ENCODE measurements at regions not wholly inside any gene's neighbourhood (a gene's known extent, or its start where the extent isn't known, plus 50 kb on each side); places are given as distances from the start of the nearest gene placed in this dataset.

DNA sequence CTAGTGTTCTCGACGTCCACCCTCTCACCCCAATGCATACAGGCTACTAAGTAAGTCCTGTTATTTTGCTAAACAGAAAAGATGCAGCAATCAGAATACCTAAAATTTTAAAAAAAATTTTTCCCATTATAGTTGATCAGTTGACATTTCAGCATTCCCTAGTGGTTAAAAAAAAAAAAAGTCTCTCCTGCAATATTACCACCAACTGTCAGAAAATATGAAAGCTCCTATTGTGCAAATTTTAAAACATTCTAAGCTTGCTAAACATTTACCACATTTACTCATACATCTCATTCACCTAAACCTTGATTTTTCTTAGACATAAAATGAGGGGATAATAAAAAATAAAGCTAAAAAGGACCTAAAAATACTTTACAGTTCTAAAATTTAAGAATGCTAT, 165.6 kb downstream of the AVL9 start:
- no peak overlapping the region for H3K9ac ChIP-seq
- no peaks in the 10 kb centered on the region for H3K9me2 ChIP-seq
- no peak overlapping the region for H2AFZ ChIP-seq (ENCODE audit: low read depth)
- H3K27me3 ChIP-seq (ENCODE audit: insufficient read depth): no peaks in the 10 kb centered on the region
- no peaks in the 10 kb centered on the region for H3K79me2 ChIP-seq (ENCODE audit: insufficient read depth)
- no peak for TF ChIP-seq GABPA (IDR thresholded peaks at IDR 0.05; ENCODE audit: low read depth)
- no peak overlapping the region for H3K4me3 ChIP-seq (ENCODE audit: low read depth in 2 of 2, low read length in 1 of 2)
- WGBS (ENCODE audit: low lambda C conversion rate): 55% methylated on average over 2 of the region's 2 CpGs
- POLR2A ChIA-PET: no interaction called here
- peaks cover 0 to 6% of the 10 kb centered on the region in 2 experiments for H3K36me3 ChIP-seq (replicated peaks in 1 of 2; ENCODE audit: control insufficient read depth in 1 of 2, insufficient read depth in 2 of 2, low read length in 1 of 2)
- H3K9me3 ChIP-seq: no peaks in the 10 kb centered on the region
- CTCF ChIA-PET: no interaction called here
- H3K4me2 ChIP-seq: no peak overlapping the region
- no peaks in the 10 kb centered on the region; a peak in 2 of 4 replicates for H3K4me1 ChIP-seq (ENCODE audit: control insufficient read depth in 1 of 2, insufficient read depth in 2 of 2, low read depth in 1 of 2, low read length in 1 of 2)
- no peak for DNase-seq
- H3K27ac ChIP-seq (ENCODE audit: low read depth in 2 of 2, low read length in 1 of 2): no peak overlapping the region
- no peaks in the 10 kb centered on the region for H3F3A ChIP-seq (replicated peaks; ENCODE audit: insufficient read depth)
- H4K20me1 ChIP-seq (ENCODE audit: insufficient read depth): no peaks in the 10 kb centered on the region

- no peaks in the 10 kb centered on the region for H3K9me2 ChIP-seq
- no peaks in the 10 kb centered on the region for H3K9me3 ChIP-seq
- no peak for DNase-seq
- H3K4me1 ChIP-seq (ENCODE audit: control insufficient read depth in 1 of 2, insufficient read depth in 2 of 2, low read depth in 1 of 2, low read length in 1 of 2): no peaks in the 10 kb centered on the region; a peak in 2 of 4 replicates
- H4K20me1 ChIP-seq (ENCODE audit: insufficient read depth): no peaks in the 10 kb centered on the region
- no peaks in the 10 kb centered on the region for H3K79me2 ChIP-seq (ENCODE audit: insufficient read depth)
- no peaks in the 10 kb centered on the region for H3K27me3 ChIP-seq (ENCODE audit: insufficient read depth)
- H2AFZ ChIP-seq (ENCODE audit: low read depth): no peak overlapping the region
- POLR2A ChIA-PET: no interaction called here
- H3K36me3 ChIP-seq (replicated peaks in 1 of 2; ENCODE audit: control insufficient read depth in 1 of 2, insufficient read depth in 2 of 2, low read length in 1 of 2): no peaks in the 10 kb centered on the region
- no peak overlapping the region for H3K4me3 ChIP-seq (ENCODE audit: low read depth in 2 of 2, low read length in 1 of 2)
- CTCF ChIA-PET: no interaction called here
- H3K9ac ChIP-seq: no peak overlapping the region
- no peaks in the 10 kb centered on the region for H3F3A ChIP-seq (replicated peaks; ENCODE audit: insufficient read depth)
- H3K27ac ChIP-seq (ENCODE audit: low read depth in 2 of 2, low read length in 1 of 2): no peak overlapping the region
- 91% methylated on average over 9 of the region's 9 CpGs for WGBS (ENCODE audit: low lambda C conversion rate)
- H3K4me2 ChIP-seq: no peak overlapping the region
- TF ChIP-seq, protein P1, sequence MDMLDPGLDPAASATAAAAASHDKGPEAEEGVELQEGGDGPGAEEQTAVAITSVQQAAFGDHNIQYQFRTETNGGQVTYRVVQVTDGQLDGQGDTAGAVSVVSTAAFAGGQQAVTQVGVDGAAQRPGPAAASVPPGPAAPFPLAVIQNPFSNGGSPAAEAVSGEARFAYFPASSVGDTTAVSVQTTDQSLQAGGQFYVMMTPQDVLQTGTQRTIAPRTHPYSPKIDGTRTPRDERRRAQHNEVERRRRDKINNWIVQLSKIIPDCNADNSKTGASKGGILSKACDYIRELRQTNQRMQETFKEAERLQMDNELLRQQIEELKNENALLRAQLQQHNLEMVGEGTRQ (IDR thresholded peaks at IDR 0.05; ENCODE audit: borderline replicate concordance, low read depth, low read length): no peak
- TF ChIP-seq JUND (IDR thresholded peaks at IDR 0.05) (no peak), RCOR1 (IDR thresholded peaks at IDR 0.05; ENCODE audit: low read length) (no peak), RAD21 (IDR thresholded peaks at IDR 0.05; ENCODE audit: low read length) (no peak), NRF1 (IDR thresholded peaks at IDR 0.05; ENCODE audit: low read depth, low read length) (no peak)
Measured at GRCh38 chr7:32659853-32660252, 164.6 kb downstream of the AVL9 start.

GRCh38 chr7:32658467-32658869, 163.2 kb downstream of the AVL9 start:
- ChIA-PET POLR2A (no interaction called here), CTCF (no interaction called here)
- Histone ChIP-seq H3K36me3 (replicated peaks in 1 of 2; ENCODE audit: control insufficient read depth in 1 of 2, insufficient read depth in 2 of 2, low read length in 1 of 2) (no peaks in the 10 kb centered on the region), H3K9ac (no peak overlapping the region), H3K27ac (ENCODE audit: low read depth in 2 of 2, low read length in 1 of 2) (no peak overlapping the region), H3K27me3 (ENCODE audit: insufficient read depth) (no peaks in the 10 kb centered on the region), H3K4me2 (no peak overlapping the region), H3K79me2 (ENCODE audit: insufficient read depth) (no peaks in the 10 kb centered on the region), H3K4me3 (ENCODE audit: low read depth in 2 of 2, low read length in 1 of 2) (no peak overlapping the region), H3K9me3 (no peaks in the 10 kb centered on the region), H4K20me1 (ENCODE audit: insufficient read depth) (no peaks in the 10 kb centered on the region), H3K4me1 (ENCODE audit: control insufficient read depth in 1 of 2, insufficient read depth in 2 of 2, low read depth in 1 of 2, low read length in 1 of 2) (no peaks in the 10 kb centered on the region; a peak in 2 of 4 replicates), H3K9me2 (no peaks in the 10 kb centered on the region), H2AFZ (ENCODE audit: low read depth) (no peak overlapping the region), H3F3A (replicated peaks; ENCODE audit: insufficient read depth) (no peaks in the 10 kb centered on the region)
- 66% methylated on average over 2 of the region's 2 CpGs for WGBS (ENCODE audit: low lambda C conversion rate)
- TF ChIP-seq PBX3 (IDR thresholded peaks at IDR 0.05) (no peak), FOXJ3 (CRISPR knock-in tag; IDR thresholded peaks at IDR 0.05) (no peak), YY1 (IDR thresholded peaks at IDR 0.05; ENCODE audit: low read depth) (no peak), SIN3A (IDR thresholded peaks at IDR 0.05; ENCODE audit: borderline replicate concordance, low read depth, low read length) (no peak)
- TF ChIP-seq, protein P1 (IDR thresholded peaks at IDR 0.05; ENCODE audit: borderline replicate concordance, low read depth, low read length): no peak
- TF ChIP-seq, protein P2, sequence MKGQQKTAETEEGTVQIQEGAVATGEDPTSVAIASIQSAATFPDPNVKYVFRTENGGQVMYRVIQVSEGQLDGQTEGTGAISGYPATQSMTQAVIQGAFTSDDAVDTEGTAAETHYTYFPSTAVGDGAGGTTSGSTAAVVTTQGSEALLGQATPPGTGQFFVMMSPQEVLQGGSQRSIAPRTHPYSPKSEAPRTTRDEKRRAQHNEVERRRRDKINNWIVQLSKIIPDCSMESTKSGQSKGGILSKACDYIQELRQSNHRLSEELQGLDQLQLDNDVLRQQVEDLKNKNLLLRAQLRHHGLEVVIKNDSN (IDR thresholded peaks at IDR 0.05; ENCODE audit: borderline replicate concordance, low read depth): no peak
- DNase-seq: no peak
